ENCODE measurements at regions not wholly inside any gene's neighbourhood (a gene's known extent, or its start where the extent isn't known, plus 50 kb on each side); places are given as distances from the start of the nearest gene placed in this dataset.

- TF ChIP-seq SUZ12 (IDR thresholded peaks at IDR 0.05) (no peak), SP1 (IDR thresholded peaks at IDR 0.05) (no peak), FOXK2 (IDR thresholded peaks at IDR 0.05) (no peak), FOXM1 (IDR thresholded peaks at IDR 0.05; ENCODE audit: borderline replicate concordance) (no peak)
Measured at GRCh38 chr10:105986486-105986885, 1178.0 kb downstream of the SORCS1 start.

All from HEK293T (cell line).